Upper lobe of left lung (tissue), 4 donors: ENCODE measurements at regions not wholly inside any gene's neighbourhood (a gene's known extent, or its start where the extent isn't known, plus 50 kb on each side); places are given as distances from the start of the nearest gene placed in this dataset.

ENCODE experiments used
- CTCF ChIP-seq, 6 experiments: fragments of 450-650 bp in 4 of 6; fragments of 200-600 bp in 2 of 6; sonication (generic) in 2 of 6; IDR thresholded peaks; one replicate each; pipeline ENCODE4 v1.5.1; 2016 to 2019; ENCODE audit warnings: antibody characterized with exemption in 6 of 6
- EP300 ChIP-seq, 4 donors: sonication (generic); formaldehyde crosslinking; IDR thresholded peaks; one replicate each; pipeline ENCODE4 v1.5.1; 2017; ENCODE audit warnings: antibody characterized with exemption in 4 of 4, control low read depth in 2 of 4
- POLR2A ChIP-seq, 4 donors: fragments of 450-650 bp; IDR thresholded peaks; one replicate each; pipeline ENCODE4 v1.5.1; 2016 to 2017; ENCODE audit warnings: antibody characterized with exemption in 4 of 4, mild to moderate bottlenecking in 2 of 4
- POLR2AphosphoS5 ChIP-seq, 2 donors: sonication (generic); formaldehyde crosslinking; IDR thresholded peaks; one replicate each; pipeline ENCODE4 v1.5.1; 2017; ENCODE audit warnings: antibody characterized with exemption in 2 of 2

- TF ChIP-seq CTCF (IDR thresholded peaks at IDR 0.05) (no peak), POLR2A (IDR thresholded peaks at IDR 0.05) (no peak), POLR2AphosphoS5 (IDR thresholded peaks at IDR 0.05) (no peak), EP300 (IDR thresholded peaks at IDR 0.05) (no peak)
Observed at GRCh38 chr2:34853646-34854045, 1254.5 kb upstream of the FAM98A start.
